Posterior cingulate gyrus (tissue), 11 donors: ENCODE measurements at regions not wholly inside any gene's neighbourhood (a gene's known extent, or its start where the extent isn't known, plus 50 kb on each side); places are given as distances from the start of the nearest gene placed in this dataset.
"Not testable (repeated sequence)": the region's sequence is repeated elsewhere in the genome, so short reads cannot be mapped to it uniquely, and the experiment has no call there.

Experiments used
- DNase-seq, 10 donors: peaks; one replicate each; pipeline versions ENCODE4 v3.0.0 to v3.0.0-alpha.2; 2020 to 2021; ENCODE audit warnings: mixed read lengths in 3 of 10
- intact Hi-C: fragments of 100-400 bp; cut with DNase I; formaldehyde crosslinking; loops from one replicate; pipeline ENCODE4 v1.15.1; 2023

DNA sequence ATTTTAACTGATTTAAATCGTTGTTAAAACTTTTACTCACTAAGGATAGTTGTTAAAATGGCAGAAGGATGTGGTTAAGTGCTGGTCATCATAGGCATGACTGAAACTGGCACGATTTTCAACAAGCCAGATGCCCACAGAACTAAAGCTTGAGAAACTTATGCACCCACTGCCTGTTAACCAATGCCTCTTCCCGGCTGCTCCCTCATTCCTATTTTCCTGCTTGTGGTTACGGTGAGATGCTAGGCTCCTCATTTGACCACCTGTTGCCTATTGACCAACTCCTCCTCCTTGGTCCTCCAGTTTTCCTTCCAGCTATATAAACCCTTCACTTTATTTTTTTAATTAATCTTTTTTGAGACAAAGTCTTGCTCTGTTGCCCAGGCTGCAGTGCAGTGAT is 238.7 kb downstream of the TFCP2L1 start:
- intact Hi-C loops, result no loop called here
- DNase-seq, result no peak

- intact Hi-C loops, result no loop called here
- no peak for DNase-seq
These were observed 237.6 kb downstream of the TFCP2L1 start for GRCh38 chr2:121047383-121047782.

DNA sequence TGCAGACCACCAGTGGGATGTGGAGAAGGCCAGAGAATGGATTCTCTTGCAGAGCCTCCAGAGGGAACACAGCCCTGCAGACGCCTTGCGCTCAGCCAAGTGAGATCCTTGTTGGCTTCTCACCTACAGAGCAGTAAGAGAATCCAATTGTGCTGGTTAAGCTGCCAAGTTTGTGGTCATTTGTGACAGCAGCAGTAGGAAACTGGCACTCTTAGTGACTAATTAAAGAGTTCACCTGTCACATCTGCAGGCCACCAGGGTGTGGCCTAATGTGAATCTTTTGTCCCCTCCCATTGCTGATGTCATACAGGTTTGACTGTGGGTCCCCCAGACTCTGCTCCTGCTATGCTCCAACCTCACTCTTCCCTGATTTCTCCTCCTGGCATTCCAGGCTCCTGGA is 235.9 kb downstream of the TFCP2L1 start:
- peak in 1 of 10 donors; percentile 36 for DNase-seq
- intact Hi-C loops, result no loop called here

DNA sequence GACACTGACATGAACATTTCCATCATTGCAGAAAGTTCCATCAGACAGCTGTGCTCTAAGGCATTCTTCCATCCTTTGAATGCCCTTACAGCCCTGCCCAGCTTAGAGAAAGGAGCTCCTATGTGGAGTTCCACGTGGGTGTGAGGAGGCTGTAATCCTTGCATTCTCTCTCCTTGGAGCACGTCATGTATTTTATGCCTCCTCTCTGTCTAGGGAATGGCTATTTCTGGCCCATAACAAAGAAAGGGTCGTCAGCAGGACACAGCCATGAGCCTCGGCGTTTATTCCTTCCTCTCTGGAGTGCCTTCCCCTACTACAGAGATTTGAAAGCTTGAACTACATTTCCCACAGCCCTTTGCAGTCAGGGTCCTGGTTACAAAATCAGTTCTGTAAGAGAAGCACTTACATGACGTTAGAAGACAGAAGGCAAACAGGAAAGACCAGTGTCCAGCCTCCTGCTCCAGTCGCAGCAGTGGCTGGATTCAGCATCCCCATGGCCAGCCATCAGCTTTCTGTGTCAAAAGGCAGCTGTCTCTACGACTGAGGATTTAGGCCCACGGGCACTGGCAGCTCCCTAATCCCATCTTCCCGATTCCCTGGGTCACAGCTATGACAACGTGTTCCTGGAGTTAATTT is 234.9 kb downstream of the TFCP2L1 start:
- DNase-seq, result no peak
- intact Hi-C loops, result no loop called here

- intact Hi-C loops, result no loop called here
- DNase-seq, result no peak
These were observed 233.7 kb downstream of the TFCP2L1 start for GRCh38 chr2:121051311-121051710.

GRCh38 chr2:121052023-121052422 is 233.0 kb downstream of the TFCP2L1 start:
- DNase-seq, result peak in 1 of 10 donors; percentile 45
- intact Hi-C loops, result no loop called here

GRCh38 chr2:121052521-121052920 is 232.5 kb downstream of the TFCP2L1 start:
- peak in 1 of 10 donors; percentile 53 for DNase-seq
- intact Hi-C loops, result no loop called here

DNA sequence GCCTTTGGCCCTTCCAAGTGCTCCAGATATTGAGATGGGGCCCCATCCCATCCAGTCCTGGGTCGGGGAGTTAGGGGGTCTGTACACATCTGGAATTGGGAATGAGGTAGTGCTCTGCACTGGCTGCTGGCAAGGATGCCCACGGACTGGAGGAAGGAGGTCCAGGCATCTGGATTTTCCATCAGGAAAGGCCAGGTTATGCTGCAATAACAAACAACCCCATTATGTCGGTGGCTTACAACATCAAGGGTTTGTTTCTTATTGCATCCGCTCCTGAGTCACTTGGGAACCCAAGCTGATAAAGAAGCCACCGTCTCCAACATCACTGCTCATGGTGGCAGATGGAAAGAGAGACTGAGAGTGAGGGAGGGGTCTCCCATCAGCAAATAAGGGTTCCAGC is 229.9 kb downstream of the TFCP2L1 start:
- no peak for DNase-seq
- intact Hi-C loops, result no loop called here

DNA sequence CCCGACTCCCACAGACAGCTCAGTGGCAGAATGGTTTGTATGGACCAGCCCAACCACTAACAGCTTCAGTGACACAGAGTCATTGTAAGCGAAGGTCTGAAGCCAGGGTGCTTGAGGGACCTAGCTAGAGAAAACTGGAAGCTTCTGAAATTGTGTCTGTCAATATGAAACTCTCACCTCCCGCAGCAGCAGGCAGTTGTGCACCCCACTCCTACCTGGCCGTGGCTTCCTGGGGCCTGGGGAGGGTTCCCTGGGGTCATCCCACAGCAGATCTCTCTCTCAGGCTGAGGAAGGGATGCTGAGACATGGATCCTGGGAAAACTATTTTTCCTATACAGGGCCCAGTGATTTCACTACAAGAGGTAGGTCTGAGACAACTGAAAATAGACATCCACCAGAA is 229.5 kb downstream of the TFCP2L1 start:
- DNase-seq, result peak in 1 of 10 donors; percentile 68
- intact Hi-C loops, result no loop called here

GRCh38 chr2:121058852-121059558 is 226.0 kb downstream of the TFCP2L1 start:
- intact Hi-C loops, result no loop called here
- peak in 1 of 10 donors; percentile 27 for DNase-seq

- intact Hi-C loops, result no loop called here
- DNase-seq, result peak in 2 of 10 donors; percentile 58 to 67
These were observed 225.1 kb downstream of the TFCP2L1 start for GRCh38 chr2:121059651-121060649.

GRCh38 chr2:121061633-121062032 is 223.4 kb downstream of the TFCP2L1 start:
- DNase-seq, result peak in 1 of 10 donors; percentile 63
- intact Hi-C loops, result no loop called here

- intact Hi-C loops, result no loop called here
- DNase-seq, result peak in 1 of 10 donors; percentile 52
These were observed 221.5 kb downstream of the TFCP2L1 start for GRCh38 chr2:121063471-121063870.

- DNase-seq, result peak in 1 of 10 donors; percentile 9
- intact Hi-C loops, result no loop called here
These were observed 220.8 kb downstream of the TFCP2L1 start for GRCh38 chr2:121064186-121064585.

DNA sequence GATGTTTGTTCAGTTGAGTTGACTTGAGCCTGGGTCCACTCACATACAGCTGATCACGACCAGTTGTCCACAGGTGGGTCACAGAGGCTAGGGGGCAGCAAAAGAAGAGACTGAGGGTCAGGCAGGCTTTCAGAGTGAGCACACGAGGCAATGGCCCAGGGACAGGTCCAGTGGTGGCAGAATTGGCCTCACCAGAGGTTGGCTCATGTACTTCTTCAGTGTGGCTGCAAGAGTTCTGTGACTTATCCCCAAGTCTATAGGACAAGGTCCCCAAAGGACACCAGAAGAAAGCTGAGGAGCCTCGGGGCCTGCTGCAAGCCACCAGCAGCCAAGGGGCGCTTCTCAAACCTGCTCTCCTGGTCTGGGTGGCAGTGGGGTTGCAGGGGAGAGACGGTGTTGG is 219.8 kb downstream of the TFCP2L1 start:
- intact Hi-C loops, result no loop called here
- peak in 1 of 10 donors; percentile 65 for DNase-seq

DNA sequence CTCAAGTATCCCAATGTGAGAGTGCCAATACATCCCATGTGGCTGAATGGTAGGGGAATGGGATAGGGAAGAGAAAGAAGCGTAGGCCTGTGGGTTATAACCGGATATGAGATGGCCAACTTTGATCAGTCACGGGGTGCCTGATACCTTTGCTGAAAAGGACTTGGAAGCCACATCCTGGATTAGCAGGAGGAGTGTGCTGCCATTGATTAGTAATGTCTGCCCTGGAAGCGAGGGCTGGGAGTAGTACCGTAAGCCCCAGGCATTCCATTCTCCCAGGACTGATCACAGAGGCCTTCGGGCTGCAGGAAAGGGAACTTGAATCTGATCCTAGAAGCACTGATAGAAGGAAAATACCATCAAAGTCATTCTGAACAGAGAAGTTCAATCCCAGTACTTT is 218.5 kb downstream of the TFCP2L1 start:
- intact Hi-C loops, result no loop called here
- no peak for DNase-seq

DNA sequence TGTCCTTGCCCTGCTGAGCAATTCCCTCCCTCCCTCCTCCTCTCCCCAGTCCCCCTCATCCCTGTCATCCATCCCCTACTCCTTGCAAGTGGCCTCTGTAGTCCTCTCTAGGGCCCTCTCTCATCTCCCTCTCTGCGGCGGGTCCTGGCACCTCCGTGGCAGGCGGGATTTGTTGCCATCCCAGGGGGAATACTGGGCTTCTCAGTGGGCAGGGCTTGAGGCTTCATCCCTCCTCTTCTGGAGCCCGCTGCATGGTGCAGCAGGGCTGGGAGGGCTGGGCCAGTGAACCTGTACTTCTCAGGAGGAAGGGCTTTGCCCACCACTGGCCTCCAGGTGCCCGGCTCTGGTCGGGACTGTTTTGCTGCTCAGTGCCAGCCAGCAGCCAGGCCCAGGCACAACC is 216.2 kb downstream of the TFCP2L1 start:
- intact Hi-C loops, result no loop called here
- no peak for DNase-seq

GRCh38 chr2:121069434-121069969 is 215.5 kb downstream of the TFCP2L1 start:
- no peak for DNase-seq
- intact Hi-C loops, result no loop called here

DNA sequence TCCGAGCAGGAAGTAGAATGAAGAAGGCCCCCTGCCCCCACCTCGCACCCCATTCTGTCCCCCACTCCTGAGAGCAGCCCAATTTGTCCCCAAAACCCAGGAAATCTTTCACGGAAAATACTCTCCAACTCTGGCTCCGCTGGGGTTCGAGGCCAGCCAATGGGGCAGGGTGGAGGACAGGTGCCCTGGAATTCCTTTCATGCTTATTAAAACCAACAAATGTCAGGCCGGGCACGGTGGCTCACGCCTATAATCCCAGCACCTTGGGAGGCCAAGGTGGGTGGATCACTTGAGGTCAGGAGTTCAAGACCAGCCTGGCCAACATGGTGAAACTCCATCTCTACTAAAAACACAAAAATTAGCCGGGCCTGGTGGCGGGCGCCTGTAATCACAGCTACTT is 214.9 kb downstream of the TFCP2L1 start:
- intact Hi-C loops, result loop anchor here (2.0 to 10.0 kb wide), 2 partner anchors 375 to 725 kb away; partner anchors contain the start of gene INHBB
- DNase-seq, result not testable (repeated sequence)

DNA sequence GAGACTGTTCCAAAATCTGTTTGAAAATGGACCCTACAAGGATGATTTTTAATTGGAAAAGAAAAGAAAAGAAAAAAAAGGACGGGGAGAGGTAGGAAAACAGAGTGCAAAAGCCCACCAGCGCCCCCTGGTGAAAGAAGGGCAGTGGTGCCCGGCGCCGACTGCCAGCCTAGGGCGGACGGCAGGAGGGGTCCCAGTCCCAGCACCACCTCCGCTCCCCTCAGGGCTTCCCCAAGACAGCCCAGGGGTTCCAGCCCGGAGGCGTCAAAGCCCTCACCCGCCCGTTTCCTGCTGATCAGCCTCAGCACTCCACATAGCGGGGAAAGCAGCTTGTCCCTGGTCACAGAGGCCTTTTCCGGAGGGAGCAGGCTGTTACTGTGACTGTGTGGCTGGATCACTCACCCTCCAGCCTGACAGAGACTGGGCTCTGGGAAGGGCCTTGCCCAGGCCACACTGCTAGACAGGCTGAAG is 213.9 kb downstream of the TFCP2L1 start:
- peak; percentile 47 to 93 (median 74) for DNase-seq
- intact Hi-C loops, result loop anchor here (1.0 to 10.0 kb wide), 3 partner anchors 336 to 726 kb away; partner anchors contain the start of genes GLI2 and INHBB
